ENCODE measurements at regions not wholly inside any gene's neighbourhood (a gene's known extent, or its start where the extent isn't known, plus 50 kb on each side); places are given as distances from the start of the nearest gene placed in this dataset.

- TF ChIP-seq CTCF (IDR thresholded peaks at IDR 0.05; ENCODE audit: low read depth, low read length) (no peak), EZH2phosphoT487 (IDR thresholded peaks at IDR 0.05; ENCODE audit: low read depth) (no peak)
Observed at GRCh38 chr15:39040861-39041260, 476.2 kb upstream of the RASGRP1 start.

All from OCI-LY3 (cell line).